Vagina (tissue), 2 donors: ENCODE measurements at regions not wholly inside any gene's neighbourhood (a gene's known extent, or its start where the extent isn't known, plus 50 kb on each side); places are given as distances from the start of the nearest gene placed in this dataset.

Experiments
- DNase-seq, 2 donors: peaks; one replicate each; pipeline ENCODE4 v3.0.0-alpha.2; 2017; ENCODE audit errors: extremely low spot score in 2 of 2
- H3K27ac ChIP-seq: fragments of 200-600 bp; sonication (generic); one replicate; pipeline ENCODE4 v1.5.1; 2019
- H3K27me3 ChIP-seq: fragments of 200-600 bp; sonication (generic); one replicate; pipeline ENCODE4 v1.5.1; 2019
- H3K36me3 ChIP-seq, 2 donors: fragments of 200-600 bp; sonication (generic); one replicate each; pipeline ENCODE4 v1.5.1; 2017 to 2019
- H3K4me1 ChIP-seq: fragments of 200-600 bp; sonication (generic); one replicate; pipeline ENCODE4 v1.5.1; 2019
- H3K4me3 ChIP-seq, 2 donors: fragments of 200-600 bp; sonication (generic); 1 replicate in 1 of 2; 2 replicates in 1 of 2; pipeline ENCODE4 v1.5.1; 2016 to 2019
- H3K9me3 ChIP-seq: fragments of 200-600 bp; sonication (generic); one replicate; pipeline ENCODE4 v1.5.1; 2019
- POLR2A ChIP-seq, 2 donors: fragments of 450-650 bp; IDR thresholded peaks; one replicate each; pipeline ENCODE4 v1.6.1; 2017; ENCODE audit warnings: antibody characterized with exemption in 2 of 2, mild to moderate bottlenecking in 2 of 2, moderate library complexity in 2 of 2
- POLR2AphosphoS5 ChIP-seq, 2 donors: sonication (generic); formaldehyde crosslinking; IDR thresholded peaks; one replicate each; pipeline ENCODE4 v1.9.0; 2017; ENCODE audit warnings: antibody characterized with exemption in 2 of 2, mild to moderate bottlenecking in 2 of 2, low read depth in 1 of 2; ENCODE audit not compliant: insufficient read depth in 1 of 2
- intact Hi-C: fragments of 100-400 bp; cut with DNase I; formaldehyde crosslinking; loops from one replicate; pipeline ENCODE4 v1.15.1; 2023
- TF ChIP-seq, protein P1 (sequence below), 3 experiments: fragments of 450-650 bp in 2 of 3; fragments of 200-600 bp in 1 of 3; sonication (generic) in 1 of 3; IDR thresholded peaks; one replicate each; pipeline ENCODE4 v1.5.1; 2017 to 2019; ENCODE audit warnings: antibody characterized with exemption in 3 of 3, mild to moderate bottlenecking in 2 of 3, moderate library complexity in 2 of 3

DNA sequence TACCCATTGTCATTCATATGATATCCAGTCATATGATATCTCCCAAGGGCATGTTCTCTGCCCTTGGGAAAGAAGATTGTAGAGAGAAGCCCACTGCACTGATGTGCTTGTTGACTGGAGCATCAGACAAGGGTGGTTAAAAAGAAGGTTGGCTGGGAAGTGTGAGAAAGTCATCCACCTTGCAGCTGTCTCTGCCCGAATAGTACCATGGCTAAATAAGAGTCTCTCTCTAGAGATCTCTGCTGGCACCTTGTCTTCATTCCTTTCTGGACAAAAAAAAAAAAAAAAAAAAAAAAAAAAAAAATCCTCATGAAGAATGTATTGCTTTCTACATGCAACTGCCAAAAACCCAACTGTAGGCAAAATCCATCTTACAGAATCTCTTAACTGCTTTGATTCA lies 349.7 kb upstream of the ESRRG start:
- Histone ChIP-seq H3K36me3 (no peaks in the 10 kb centered on the region), H3K27ac (no peak overlapping the region), H3K4me3 (no peak overlapping the region), H3K27me3 (no peaks in the 10 kb centered on the region), H3K4me1 (no peaks in the 10 kb centered on the region), H3K9me3 (no peaks in the 10 kb centered on the region)
- intact Hi-C loops = no loop called here
- no peak for DNase-seq
- TF ChIP-seq, protein P1, sequence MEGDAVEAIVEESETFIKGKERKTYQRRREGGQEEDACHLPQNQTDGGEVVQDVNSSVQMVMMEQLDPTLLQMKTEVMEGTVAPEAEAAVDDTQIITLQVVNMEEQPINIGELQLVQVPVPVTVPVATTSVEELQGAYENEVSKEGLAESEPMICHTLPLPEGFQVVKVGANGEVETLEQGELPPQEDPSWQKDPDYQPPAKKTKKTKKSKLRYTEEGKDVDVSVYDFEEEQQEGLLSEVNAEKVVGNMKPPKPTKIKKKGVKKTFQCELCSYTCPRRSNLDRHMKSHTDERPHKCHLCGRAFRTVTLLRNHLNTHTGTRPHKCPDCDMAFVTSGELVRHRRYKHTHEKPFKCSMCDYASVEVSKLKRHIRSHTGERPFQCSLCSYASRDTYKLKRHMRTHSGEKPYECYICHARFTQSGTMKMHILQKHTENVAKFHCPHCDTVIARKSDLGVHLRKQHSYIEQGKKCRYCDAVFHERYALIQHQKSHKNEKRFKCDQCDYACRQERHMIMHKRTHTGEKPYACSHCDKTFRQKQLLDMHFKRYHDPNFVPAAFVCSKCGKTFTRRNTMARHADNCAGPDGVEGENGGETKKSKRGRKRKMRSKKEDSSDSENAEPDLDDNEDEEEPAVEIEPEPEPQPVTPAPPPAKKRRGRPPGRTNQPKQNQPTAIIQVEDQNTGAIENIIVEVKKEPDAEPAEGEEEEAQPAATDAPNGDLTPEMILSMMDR (IDR thresholded peaks at IDR 0.05) = no peak
- TF ChIP-seq POLR2AphosphoS5 (IDR thresholded peaks at IDR 0.05; ENCODE audit: insufficient read depth in 1 of 2, low read depth in 1 of 2) (no peak), POLR2A (IDR thresholded peaks at IDR 0.05) (no peak)

DNA sequence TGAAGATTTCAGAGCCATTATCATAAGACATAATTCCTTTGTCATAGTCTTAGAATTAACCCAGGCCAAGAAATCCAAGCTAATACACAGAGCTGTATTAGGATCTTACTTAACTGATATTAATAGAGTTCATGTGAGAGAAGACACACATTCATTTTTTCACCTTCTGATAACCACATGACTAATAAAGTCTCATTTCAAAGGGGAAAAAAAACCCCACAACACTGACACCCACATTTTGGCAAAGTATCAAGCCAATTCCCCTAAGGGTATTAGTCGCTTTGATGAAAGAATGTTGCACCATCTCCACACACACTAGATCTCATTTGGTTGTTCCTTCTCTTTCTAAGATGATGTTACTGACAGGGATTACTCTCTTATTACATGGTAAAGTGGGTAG lies 344.4 kb upstream of the ESRRG start:
- Histone ChIP-seq H3K4me1 (no peaks in the 10 kb centered on the region), H3K9me3 (no peaks in the 10 kb centered on the region), H3K27ac (no peak overlapping the region), H3K4me3 (no peak overlapping the region), H3K36me3 (no peaks in the 10 kb centered on the region), H3K27me3 (no peaks in the 10 kb centered on the region)
- TF ChIP-seq, protein P1 (IDR thresholded peaks at IDR 0.05) = no peak
- no peak for TF ChIP-seq POLR2AphosphoS5 (IDR thresholded peaks at IDR 0.05; ENCODE audit: insufficient read depth in 1 of 2, low read depth in 1 of 2)
- no peak for TF ChIP-seq POLR2A (IDR thresholded peaks at IDR 0.05)
- intact Hi-C loops = no loop called here
- no peak for DNase-seq

DNA sequence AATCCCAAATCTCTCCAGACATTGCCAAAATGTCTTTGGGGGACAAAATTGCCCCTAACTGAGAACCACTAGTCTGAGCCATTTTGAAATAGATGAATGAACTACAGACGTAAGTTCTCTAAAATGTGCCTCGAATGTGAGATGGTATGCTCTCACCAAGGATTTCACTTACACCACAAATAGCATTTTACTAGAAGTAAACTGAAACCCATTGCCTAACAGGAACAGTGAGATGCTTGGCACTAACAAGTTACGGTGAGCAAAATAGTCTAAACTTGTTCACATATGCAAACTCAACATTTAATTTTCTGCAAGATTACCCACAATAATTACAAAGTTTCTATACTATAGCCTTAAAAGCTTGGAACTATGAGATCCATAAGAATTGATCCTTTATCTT lies 343.6 kb upstream of the ESRRG start:
- DNase-seq = no peak
- H3K4me3 ChIP-seq = no peak overlapping the region
- H3K4me1 ChIP-seq = no peaks in the 10 kb centered on the region
- intact Hi-C loops = no loop called here
- H3K9me3 ChIP-seq = no peaks in the 10 kb centered on the region
- no peak overlapping the region for H3K27ac ChIP-seq
- H3K36me3 ChIP-seq = no peaks in the 10 kb centered on the region
- TF ChIP-seq POLR2A (IDR thresholded peaks at IDR 0.05) = no peak
- TF ChIP-seq POLR2AphosphoS5 (IDR thresholded peaks at IDR 0.05; ENCODE audit: insufficient read depth in 1 of 2, low read depth in 1 of 2) = no peak
- TF ChIP-seq, protein P1 (IDR thresholded peaks at IDR 0.05) = no peak
- H3K27me3 ChIP-seq = no peaks in the 10 kb centered on the region

DNA sequence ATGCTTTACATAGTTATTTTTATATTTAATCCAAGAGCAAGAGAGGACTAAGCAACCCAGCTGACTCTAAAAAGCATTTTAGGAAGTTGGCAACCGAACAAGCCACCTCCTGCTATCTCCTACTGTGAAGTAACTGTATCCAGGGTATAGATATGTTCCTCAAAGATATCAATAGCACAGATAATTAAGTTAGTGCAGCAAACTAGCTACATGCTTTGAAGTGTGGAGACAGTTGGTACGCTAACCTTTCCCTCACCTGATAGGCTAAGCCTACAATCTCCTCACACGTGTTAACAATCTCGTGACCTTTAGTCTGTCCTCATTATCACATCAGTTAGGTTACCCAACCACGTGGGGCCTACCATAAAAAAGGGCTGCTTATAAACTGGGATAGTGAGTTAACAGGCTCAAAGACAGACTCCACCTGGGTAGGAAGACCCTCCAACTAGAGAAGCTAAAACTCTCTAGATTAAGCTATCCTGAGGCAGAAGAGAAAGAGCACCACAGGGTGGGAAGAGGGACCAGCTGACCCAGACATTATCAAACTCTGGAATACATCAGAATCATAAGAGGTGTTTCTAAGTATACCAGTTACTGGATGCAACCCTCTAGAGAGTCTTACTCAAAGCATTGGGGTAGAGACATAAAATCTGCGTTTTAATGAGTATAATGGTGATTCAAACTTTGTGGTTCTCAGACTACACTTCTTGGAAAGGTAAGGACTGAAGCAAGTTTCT lies 340.1 kb upstream of the ESRRG start:
- Histone ChIP-seq H3K27ac (no peak overlapping the region), H3K4me3 (no peak overlapping the region), H3K36me3 (no peaks in the 10 kb centered on the region), H3K9me3 (no peaks in the 10 kb centered on the region), H3K27me3 (no peaks in the 10 kb centered on the region), H3K4me1 (no peaks in the 10 kb centered on the region)
- intact Hi-C loops = no loop called here
- TF ChIP-seq POLR2A (IDR thresholded peaks at IDR 0.05) = no peak
- TF ChIP-seq POLR2AphosphoS5 (IDR thresholded peaks at IDR 0.05; ENCODE audit: insufficient read depth in 1 of 2, low read depth in 1 of 2) = no peak
- TF ChIP-seq, protein P1 (IDR thresholded peaks at IDR 0.05) = no peak
- DNase-seq = no peak

DNA sequence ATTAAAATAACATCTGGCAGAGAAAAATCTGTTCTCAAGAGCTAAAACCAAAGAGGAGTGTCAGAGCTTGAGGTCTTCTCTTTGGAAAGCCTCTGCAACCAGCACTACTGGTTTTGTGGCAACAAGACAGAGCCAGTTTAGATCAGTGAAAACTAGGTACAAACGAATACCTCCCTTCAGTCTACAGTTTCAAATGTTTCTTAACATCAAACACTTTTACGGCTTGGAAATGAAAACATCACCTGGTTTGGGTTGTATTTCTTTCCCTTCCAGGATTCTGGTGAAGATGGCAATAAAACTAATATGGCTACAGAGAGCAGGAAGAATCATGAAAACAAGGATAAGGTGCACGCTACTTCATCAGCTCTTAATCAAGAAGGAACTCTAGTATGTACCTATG lies 339.4 kb upstream of the ESRRG start:
- Histone ChIP-seq H3K27ac (no peak overlapping the region), H3K36me3 (no peaks in the 10 kb centered on the region), H3K27me3 (no peaks in the 10 kb centered on the region), H3K9me3 (no peaks in the 10 kb centered on the region), H3K4me3 (no peak overlapping the region), H3K4me1 (no peaks in the 10 kb centered on the region)
- TF ChIP-seq POLR2AphosphoS5 (IDR thresholded peaks at IDR 0.05; ENCODE audit: insufficient read depth in 1 of 2, low read depth in 1 of 2) (no peak), POLR2A (IDR thresholded peaks at IDR 0.05) (no peak)
- TF ChIP-seq, protein P1 (IDR thresholded peaks at IDR 0.05) = no peak
- intact Hi-C loops = no loop called here
- no peak for DNase-seq
